GM18858 (cell line): ENCODE measurements at regions not wholly inside any gene's neighbourhood (a gene's known extent, or its start where the extent isn't known, plus 50 kb on each side); places are given as distances from the start of the nearest gene placed in this dataset.

Experiments used
- ATAC-seq: cut with Tn5 transposase; IDR thresholded peaks from one replicate; pipeline ENCODE4 v1.9.1; 2021; ENCODE audit not compliant: unreplicated experiment

GRCh38 chr18:28960146-28960545, 783.2 kb upstream of the CDH2 start:
- no peak for ATAC-seq

GRCh38 chr18:28952339-28952738, 775.4 kb upstream of the CDH2 start:
- no peak for ATAC-seq

GRCh38 chr18:28947900-28948299, 771.0 kb upstream of the CDH2 start:
- no peak for ATAC-seq

GRCh38 chr18:28946471-28946870, 769.5 kb upstream of the CDH2 start:
- ATAC-seq = no peak

- ATAC-seq = no peak
Observed at GRCh38 chr18:28922936-28923335, 746.0 kb upstream of the CDH2 start.

GRCh38 chr18:28916456-28916855, 739.5 kb upstream of the CDH2 start:
- ATAC-seq = no peak

- no peak for ATAC-seq
Observed at GRCh38 chr18:28905509-28905908, 728.6 kb upstream of the CDH2 start.

- no peak for ATAC-seq
Observed at GRCh38 chr18:28904789-28905364, 727.9 kb upstream of the CDH2 start.

- no peak for ATAC-seq
Observed at GRCh38 chr18:28903306-28903705, 726.4 kb upstream of the CDH2 start.

GRCh38 chr18:28890791-28891190, 713.9 kb upstream of the CDH2 start:
- no peak for ATAC-seq

- no peak for ATAC-seq
Observed at GRCh38 chr18:28884304-28884703, 707.4 kb upstream of the CDH2 start.

GRCh38 chr18:28880856-28881255, 703.9 kb upstream of the CDH2 start:
- ATAC-seq = no peak

- no peak for ATAC-seq
Observed at GRCh38 chr18:28875059-28875458, 698.1 kb upstream of the CDH2 start.

- ATAC-seq = no peak
Observed at GRCh38 chr18:28863396-28863795, 686.5 kb upstream of the CDH2 start.

GRCh38 chr18:28858248-28858647, 681.3 kb upstream of the CDH2 start:
- no peak for ATAC-seq

- ATAC-seq = no peak
Observed at GRCh38 chr18:28855989-28856388, 679.1 kb upstream of the CDH2 start.

- ATAC-seq = no peak
Observed at GRCh38 chr18:28855524-28855923, 678.6 kb upstream of the CDH2 start.

GRCh38 chr18:28854964-28855363, 678.0 kb upstream of the CDH2 start:
- no peak for ATAC-seq

GRCh38 chr18:28846958-28847357, 670.0 kb upstream of the CDH2 start:
- ATAC-seq = no peak

- ATAC-seq = no peak
Observed at GRCh38 chr18:28837100-28837499, 660.2 kb upstream of the CDH2 start.

- ATAC-seq = no peak
Observed at GRCh38 chr18:28834889-28835288, 658.0 kb upstream of the CDH2 start.

- no peak for ATAC-seq
Observed at GRCh38 chr18:28831908-28832307, 655.0 kb upstream of the CDH2 start.

GRCh38 chr18:28831476-28831875, 654.5 kb upstream of the CDH2 start:
- no peak for ATAC-seq

- ATAC-seq = no peak
Observed at GRCh38 chr18:28826107-28826506, 649.2 kb upstream of the CDH2 start.
